Suprapubic skin (tissue), 4 donors: ENCODE measurements at regions not wholly inside any gene's neighbourhood (a gene's known extent, or its start where the extent isn't known, plus 50 kb on each side); places are given as distances from the start of the nearest gene placed in this dataset.

Experiments
- EP300 ChIP-seq: sonication (generic); formaldehyde crosslinking; IDR thresholded peaks from one replicate; pipeline ENCODE4 v1.6.1; 2017; ENCODE audit warnings: antibody characterized with exemption
- POLR2A ChIP-seq, 2 donors: fragments of 450-650 bp; IDR thresholded peaks; one replicate each; pipeline ENCODE4 v1.6.1; 2017; ENCODE audit warnings: antibody characterized with exemption in 2 of 2, mild to moderate bottlenecking in 2 of 2, moderate library complexity in 2 of 2
- POLR2AphosphoS5 ChIP-seq, 3 donors: sonication (generic); formaldehyde crosslinking; IDR thresholded peaks; one replicate each; pipeline ENCODE4 v1.6.1; 2017; ENCODE audit warnings: antibody characterized with exemption in 3 of 3
- TF ChIP-seq, protein P1 (sequence below), 2 donors: fragments of 200-600 bp in 1 of 2; fragments of 450-650 bp in 1 of 2; sonication (generic) in 1 of 2; IDR thresholded peaks; one replicate each; pipeline ENCODE4 v1.5.1; 2016 to 2019; ENCODE audit warnings: antibody characterized with exemption in 2 of 2, mild to moderate bottlenecking in 1 of 2, moderate library complexity in 1 of 2

DNA sequence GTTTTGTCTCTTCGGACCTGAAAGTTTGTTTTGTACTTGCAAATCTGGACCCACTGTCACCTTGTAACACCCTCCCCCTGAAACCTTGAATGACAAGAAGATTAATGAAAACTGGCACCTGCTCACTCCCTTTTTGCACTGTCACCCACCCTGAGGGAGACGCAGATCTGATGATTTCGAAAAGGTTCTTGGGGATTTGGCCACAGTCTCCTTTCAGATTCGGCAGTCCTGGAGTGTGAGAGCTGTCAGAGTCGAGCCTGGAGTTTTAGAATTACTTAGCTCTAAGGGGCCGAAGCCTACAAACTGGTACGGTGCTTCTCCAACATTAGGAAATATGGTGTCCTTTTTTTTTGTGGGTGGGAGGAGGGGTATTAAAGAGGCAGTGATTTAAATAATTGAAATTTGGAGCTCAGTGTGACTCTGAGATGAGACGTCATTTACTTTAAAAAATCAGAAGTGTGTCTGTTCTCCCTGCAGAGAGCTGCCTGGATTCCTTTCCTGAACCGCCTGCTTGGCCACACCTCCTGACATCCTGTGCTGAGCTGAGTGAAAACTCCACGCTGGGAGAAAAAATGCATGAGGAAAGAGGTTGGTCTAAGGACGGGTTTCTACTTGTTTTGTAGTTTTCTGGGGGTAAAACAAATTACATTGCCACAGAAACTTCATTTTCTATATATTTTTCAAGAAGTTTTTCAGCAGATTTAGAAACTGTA is 447.0 kb upstream of the CDH4 start:
- TF ChIP-seq, protein P1, sequence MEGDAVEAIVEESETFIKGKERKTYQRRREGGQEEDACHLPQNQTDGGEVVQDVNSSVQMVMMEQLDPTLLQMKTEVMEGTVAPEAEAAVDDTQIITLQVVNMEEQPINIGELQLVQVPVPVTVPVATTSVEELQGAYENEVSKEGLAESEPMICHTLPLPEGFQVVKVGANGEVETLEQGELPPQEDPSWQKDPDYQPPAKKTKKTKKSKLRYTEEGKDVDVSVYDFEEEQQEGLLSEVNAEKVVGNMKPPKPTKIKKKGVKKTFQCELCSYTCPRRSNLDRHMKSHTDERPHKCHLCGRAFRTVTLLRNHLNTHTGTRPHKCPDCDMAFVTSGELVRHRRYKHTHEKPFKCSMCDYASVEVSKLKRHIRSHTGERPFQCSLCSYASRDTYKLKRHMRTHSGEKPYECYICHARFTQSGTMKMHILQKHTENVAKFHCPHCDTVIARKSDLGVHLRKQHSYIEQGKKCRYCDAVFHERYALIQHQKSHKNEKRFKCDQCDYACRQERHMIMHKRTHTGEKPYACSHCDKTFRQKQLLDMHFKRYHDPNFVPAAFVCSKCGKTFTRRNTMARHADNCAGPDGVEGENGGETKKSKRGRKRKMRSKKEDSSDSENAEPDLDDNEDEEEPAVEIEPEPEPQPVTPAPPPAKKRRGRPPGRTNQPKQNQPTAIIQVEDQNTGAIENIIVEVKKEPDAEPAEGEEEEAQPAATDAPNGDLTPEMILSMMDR (IDR thresholded peaks at IDR 0.05) = no peak
- TF ChIP-seq POLR2AphosphoS5 (IDR thresholded peaks at IDR 0.05) (no peak), POLR2A (IDR thresholded peaks at IDR 0.05) (no peak), EP300 (no peak)
